Activated T-cell treated with anti-CD3 and anti-CD28 coated beads, Interleukin-2, amount 50 U/mL, for 1 hour (primary cell): ENCODE measurements at regions not wholly inside any gene's neighbourhood (a gene's known extent, or its start where the extent isn't known, plus 50 kb on each side); places are given as distances from the start of the nearest gene placed in this dataset.

ENCODE experiments used
- DNase-seq: peaks from one replicate; pipeline ENCODE4 v3.0.0-alpha.2; 2020

DNA sequence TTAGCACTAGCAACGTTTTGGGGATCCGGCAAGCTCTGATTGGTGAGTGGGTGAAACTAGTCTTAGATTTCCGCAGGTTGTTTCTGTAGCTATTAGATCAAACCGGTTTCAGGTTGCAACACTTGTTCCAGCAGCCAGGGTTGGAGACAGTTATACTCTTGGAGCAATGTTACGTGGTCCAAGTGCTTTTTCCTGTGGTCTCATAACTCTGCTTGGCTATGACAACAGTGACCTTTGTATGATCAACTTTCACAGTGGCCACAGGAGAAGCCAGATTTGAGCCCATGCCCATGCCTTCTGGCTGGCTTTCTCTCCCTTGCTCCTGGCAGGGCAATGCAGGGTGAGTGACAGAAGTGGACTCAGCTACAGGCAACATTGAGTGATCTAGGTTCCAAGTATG is 84.5 kb upstream of the TAF1B start:
- no peak for DNase-seq

DNA sequence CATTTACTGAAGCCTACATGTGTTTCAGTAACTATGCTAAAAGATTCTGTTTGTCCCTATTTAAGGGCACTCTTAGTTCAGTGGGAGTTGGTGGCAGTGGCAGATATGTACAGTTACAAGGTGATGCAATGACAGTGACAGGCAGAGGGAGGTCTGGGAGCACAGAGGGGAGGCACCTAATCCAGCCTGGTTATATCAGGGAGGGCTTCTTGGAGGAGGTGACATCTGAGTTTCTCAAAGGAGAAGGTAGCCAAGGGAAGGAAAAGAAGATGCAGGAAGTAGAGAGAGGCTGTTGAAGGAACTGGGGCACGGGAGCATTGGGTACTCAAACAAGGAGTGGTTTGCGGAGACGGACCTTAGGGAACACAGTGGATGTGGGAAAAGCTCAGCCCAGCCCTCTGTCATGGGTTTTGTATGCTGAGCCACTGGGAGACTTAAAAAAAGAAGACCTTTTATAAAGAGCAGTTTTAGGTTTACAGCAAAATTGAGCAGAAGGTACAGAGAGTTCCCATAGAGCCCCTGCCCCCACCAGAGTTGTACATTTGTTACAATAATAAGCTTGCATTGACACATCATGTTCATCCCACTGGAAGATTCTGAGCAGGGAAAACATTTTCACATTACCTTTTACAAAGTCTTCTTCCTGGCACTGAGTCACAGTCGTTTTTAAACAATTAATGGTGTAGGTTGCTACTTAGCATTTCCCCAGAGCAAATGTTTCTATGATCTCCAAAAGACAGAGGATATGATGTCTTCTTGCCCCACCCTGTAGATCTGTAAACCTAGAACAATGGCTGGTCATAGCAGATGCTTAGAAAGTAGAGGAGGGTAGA is 83.0 kb upstream of the TAF1B start:
- DNase-seq, result no peak

DNA sequence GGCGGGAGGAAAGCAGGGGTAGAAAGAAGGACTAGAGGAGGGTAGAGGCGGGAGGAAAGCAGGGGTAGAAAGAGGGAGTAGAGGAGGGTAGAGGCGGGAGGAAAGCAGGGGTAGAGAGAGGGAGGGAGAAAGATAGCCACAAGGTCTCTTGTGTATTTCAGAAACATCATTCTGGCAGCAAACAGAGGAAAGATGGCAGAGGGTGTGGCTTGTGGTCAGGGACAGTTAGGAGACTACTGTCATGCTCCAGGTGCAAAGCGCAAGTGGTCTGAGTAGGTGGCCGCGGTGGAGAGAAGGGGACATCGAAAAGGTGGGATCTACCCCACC is 82.4 kb upstream of the TAF1B start:
- DNase-seq, result no peak

DNA sequence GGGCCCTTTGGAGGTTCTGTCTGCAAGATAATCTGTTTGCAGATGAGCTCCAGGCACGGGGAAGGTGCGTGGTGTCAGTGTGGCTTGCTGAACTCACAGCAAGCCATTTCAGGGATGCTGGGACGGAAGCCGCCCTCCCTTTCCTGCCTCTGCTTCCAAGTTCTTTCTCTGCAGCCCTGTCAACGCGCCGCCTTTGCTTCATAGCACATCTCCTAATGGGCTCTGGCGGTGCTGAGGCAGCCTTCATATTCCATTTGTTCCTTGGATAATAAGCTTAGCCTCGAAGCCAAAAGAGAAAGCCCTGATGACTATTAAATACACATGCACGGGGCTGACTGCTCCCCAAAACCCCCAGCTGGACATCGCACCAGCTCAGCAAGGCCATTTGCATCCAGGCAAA is 81.7 kb upstream of the TAF1B start:
- DNase-seq, result no peak

DNA sequence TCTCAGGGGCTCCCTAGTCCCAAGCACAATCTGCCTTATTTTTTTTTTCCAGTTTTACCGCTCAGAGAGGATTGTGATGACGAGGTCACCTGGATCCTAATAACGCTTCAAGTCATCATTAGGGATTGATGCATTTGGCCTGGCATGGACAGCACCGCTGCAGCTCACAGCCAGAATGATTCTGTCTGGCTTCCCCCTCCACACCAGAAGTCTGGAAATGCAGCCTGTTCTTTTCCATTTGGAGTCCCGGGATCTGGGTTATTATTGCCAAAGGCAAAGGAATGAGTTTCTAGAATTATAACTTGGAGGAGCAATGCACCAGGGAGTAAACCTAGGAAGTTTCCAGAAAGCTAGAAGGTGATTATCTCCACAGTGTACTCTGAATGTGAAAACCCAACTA is 81.1 kb upstream of the TAF1B start:
- no peak for DNase-seq

DNA sequence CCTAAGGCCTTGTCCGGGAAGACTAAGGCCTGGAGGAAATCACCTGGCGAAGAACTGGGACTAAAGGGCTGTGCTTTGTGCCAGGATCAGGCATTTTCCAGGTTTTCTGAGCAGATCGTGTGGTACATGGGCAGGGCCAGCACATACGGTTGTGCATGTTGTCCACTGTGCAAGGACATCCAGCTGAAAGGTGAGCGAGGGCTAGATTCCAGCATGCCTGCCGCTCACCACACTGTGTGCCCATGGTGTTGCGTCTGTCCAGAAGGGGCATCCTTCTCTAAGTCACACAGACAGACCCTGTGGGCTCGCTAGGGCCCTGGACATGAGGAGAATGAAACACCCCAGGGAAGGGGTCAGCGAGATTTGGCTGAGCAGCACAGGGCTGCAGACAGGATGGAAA is 80.3 kb upstream of the TAF1B start:
- DNase-seq, result no peak

DNA sequence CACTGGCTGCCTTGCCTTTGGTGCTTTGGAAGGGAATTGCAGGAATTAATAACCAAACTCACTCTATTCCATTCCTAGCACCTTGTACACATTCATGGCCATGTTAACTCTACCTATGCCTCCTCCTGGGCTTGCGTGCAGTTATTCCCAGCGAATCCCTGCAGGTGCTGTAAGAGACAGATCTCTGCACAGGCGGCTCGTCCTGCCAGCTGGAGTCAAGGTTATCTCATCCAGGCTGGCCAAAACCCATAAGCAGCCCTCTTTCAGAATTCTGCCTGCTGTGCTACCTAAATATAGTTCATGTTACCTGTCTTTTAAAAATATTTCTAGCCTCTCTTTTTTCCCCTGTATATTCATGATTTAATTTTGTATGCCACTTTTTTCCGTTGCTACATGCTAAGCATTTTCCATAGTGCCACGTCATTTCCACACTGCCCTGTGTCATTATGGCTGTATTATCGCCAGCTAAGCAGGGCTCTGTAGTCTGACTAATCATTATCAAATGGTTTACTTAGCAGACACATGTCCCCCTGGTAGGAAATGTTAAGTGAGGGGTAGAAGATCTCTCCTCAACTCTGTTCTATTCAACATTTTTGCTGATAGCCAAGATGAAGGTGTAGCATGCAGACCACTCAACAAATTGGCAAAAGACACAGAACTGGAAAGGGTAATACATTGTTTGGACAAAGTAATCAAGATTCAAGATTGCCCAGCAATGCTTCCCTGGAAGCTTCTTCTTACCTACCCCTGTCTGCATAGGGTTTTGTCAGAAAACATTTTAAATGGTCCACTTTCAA is 79.7 kb upstream of the TAF1B start:
- no peak for DNase-seq

DNA sequence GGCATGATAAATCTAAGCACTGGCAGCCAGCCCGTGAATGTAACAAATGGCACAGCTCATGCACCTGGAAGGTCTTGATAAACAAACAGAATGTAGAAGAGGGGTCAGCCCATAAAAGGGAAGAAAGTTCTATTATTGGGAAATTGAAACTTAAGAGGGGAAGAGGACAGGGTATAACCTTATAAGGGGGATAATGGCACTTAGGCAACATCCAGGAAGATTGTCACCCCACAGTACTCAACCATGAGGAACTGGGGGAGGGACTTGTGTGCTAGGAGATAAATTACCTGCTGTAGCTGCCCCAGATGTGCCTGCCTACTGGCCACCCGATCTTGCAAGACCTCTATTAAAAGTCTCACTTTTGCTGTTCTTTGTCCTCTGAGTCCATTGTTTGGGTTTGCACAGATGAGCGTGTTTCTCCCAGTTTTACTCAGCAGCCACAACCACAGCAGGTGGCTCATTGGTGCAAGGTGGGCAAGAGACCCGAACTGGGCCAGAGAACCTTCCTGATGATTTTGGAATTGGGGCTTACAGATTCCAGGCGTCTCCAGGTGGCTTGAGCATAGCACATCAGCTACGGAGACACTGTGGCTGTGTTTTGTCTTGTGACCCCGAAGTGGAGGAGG is 79.0 kb upstream of the TAF1B start:
- DNase-seq, result no peak

DNA sequence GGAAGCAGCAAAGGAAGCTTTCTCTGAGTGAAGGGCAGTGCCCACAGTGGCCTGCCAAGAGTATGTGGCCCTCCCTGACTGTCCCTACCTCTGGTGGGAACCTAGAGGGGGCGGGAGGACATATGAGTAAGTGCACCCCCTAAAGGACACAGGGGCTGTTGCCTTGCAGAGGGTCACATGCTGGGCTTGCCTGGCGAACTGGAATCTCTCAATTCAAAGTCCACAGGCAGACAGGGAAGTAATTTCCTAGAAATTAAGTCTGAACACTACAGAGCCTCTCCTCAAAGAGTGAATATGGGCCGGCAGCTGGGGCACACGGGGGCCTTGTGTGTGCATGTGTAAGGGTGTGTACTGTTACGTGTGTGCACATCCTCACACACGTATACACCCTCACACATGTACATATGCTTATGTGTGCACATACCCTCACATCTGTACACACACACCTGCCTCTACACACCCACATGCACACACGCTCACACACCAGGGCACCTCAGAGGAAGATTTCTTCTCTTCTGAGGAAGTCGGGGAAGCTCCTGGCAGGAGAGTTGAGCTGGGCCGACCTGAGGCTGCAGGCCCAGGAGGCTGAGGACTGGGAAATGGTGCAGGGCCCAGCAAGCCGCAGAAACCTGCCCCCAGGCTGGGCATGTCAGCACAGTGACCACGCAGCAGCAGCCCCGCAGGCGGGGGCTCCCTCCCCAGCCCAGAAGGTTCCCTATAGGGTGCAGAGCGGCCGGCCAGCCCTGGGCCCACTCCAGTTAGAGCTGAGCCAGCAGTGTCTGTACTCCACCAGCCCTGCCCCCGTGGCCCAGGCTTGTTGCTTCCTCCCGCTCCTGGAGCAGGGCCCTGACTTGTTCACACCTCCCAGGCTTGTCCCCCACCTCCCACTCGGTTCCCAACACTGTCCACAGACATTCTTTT is 77.4 kb upstream of the TAF1B start:
- DNase-seq, result no peak

DNA sequence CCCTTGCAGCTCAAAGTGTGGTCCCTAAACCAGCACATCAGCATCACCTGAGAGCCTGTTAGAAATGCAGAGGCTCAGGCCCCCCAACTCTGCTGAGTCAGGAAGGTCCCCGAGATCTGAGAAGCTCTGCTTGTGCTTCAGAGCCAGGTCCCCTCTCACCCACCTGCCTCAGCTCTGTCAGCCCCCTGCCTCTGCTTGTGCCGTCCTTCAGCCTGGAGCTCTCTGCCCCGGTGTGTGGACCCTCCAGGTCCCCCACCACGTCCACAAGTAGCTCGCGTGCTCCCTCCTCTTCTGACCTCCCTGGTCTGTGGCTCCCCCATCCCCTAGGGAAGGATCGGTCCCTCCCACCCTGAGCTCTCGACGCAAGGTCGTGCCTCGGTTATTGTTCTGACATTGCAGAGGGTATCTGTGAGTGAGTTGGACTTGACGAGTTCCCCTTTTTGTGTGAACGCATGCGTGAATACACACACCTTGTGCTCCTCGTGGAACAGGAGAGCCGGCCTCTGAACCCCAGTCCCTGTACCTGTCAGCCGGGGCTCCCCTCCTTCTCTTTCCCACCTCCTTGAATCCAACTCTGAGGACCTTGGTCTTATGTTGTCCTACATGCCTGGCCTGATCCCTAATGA is 75.5 kb upstream of the TAF1B start:
- no peak for DNase-seq

DNA sequence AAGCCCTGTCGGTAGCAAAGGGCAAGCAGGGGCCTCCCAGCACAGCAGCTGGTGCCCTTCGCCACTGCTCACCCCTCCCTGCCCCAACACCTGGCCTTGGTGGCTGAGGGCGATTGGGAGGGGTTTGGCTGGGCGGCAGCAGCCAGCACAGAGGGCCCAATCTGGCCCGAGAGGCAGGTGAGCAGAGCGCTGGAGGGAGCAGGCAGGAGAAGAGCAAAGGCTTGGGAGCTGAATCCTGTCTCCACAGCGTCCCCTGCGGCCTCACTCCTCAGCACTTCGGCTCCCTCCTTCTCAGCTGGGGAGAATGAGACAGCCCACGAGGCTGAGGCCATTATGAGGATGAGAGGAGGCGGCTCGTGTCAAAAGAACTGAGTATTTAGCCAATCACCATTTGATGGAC is 74.9 kb upstream of the TAF1B start:
- no peak for DNase-seq

DNA sequence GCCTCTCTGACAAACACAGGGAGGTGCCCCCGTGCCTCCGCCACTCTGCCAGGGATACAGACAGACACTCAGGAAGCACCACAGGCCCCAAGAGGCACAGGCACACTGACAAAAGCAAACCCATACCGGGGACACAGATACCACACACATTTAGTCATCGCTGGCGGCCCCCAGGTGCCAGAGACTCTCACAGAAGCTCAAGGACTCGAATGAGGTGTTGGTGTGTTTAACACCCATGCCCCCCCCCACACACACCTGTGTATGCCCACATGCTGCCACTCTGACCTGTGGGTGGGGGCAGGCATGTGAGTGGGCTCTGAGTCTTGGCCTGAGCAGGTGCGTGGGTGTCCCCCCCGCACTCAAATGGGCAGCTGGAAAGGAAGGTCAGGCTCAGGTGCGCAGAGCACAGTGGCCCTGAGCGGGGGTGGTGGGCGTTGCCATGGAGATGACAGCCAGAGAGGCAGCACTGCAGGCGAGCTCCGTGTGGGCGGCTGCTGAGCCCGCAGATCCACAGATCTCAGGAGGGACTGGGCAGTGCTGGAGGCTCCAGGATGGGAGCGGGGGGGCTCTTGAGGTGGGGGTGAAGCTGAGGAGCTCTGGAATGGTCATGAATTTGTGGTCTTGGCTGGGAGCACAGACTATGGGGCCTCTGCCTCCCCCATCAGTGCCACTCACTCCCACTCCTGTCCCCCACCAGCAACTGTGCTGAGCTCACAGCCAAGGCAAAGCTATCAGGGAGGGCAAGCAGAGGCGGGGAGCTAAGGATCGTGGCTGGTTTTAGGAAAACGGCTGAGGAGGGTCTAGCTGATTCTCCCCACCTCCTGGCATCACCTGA is 73.9 kb upstream of the TAF1B start:
- DNase-seq, result no peak

DNA sequence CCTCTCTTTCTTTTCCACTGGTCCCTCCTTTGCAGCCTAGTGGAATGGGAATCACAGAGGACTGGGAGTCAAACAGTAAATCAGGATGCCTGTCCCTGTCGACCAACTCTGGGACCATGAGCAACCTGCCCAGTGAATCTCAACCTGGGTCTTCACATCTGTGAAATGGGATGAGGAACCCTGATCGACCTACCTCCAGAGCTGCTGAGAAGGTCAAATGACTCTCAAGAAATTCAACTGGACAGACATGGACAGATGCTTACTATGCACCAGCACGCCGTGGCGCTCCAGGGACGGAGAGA is 73.3 kb upstream of the TAF1B start:
- no peak for DNase-seq

DNA sequence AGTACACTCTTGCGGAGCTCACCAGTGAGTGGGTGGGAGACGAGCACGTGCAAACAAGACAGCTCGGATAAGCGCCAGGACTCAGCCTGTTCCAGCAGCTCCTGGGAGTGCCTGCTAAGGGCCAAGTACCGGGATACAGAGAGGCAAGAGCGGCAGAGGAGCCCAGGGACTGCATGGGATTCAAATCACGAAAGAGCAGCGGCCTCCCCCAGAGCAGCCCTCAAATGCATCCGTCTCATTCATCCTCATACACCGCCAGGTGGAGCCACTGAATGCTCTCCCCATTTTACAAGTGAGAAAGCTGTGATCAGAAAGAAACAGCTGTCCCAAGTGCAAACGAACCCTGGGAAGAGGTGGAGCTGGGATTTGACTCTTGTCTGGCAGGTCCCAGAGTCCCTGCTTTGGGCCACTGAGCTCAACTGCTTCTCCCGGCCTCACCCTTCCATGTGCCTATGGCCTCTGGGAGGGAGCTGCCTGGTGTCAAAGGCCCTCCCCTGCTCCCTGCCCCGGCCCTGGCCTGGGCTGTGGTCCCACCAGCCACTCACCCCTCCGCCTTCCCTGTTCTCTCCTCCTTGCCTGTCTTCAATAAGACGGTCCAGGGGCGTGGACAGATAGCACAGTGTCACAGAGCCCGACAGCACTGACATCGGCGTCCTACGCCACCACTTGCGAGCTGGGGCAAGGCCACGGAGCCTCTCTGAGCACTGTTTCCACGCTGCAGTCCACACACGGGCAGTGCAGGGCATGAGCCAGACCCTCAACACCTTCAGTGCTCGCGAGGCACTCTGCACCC is 72.8 kb upstream of the TAF1B start:
- DNase-seq, result peak; percentile 59

DNA sequence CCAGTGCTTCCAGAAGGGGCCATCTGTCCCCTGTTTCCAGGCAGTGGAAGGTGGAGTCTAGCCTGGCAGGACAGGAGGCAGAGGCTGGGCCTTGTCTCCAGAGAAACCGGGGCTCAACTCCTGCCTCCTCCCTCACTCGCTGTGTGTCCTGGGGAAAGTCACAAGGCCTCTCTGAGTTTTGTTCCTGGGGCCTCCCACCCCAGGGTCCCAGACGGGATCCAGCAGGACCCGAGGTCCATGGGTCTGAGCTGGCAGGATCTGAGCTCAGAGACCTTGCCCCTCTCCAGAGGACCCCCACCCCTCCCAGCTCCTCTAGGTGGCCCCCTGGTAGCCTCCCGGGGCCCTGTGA is 72.2 kb upstream of the TAF1B start:
- no peak for DNase-seq

DNA sequence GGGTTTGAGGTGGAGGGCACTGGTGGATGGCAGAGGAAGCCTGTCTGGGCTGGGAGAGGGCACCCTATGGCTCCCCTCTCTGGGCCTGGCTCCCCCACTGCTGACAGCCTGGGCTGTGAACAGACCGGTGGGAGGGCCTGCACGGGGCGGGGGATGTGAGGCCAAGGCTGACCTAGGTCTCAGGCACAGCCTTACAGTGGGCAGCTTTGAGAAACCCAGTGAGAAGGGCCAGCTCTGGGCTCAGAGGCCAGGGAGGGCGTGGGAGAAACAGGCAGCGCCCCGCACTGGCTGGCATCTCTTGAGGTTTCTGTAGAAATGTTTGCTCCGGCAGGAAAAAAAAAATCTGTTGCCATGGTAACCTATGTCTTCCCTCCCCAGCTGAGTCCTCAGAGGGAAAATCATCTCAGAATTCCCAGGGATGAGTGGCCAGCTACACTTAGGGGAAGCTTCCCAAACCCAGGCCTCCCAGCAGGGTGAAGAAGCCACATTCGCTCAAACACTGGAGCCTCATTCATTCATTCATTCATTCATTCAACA is 71.7 kb upstream of the TAF1B start:
- DNase-seq, result no peak

DNA sequence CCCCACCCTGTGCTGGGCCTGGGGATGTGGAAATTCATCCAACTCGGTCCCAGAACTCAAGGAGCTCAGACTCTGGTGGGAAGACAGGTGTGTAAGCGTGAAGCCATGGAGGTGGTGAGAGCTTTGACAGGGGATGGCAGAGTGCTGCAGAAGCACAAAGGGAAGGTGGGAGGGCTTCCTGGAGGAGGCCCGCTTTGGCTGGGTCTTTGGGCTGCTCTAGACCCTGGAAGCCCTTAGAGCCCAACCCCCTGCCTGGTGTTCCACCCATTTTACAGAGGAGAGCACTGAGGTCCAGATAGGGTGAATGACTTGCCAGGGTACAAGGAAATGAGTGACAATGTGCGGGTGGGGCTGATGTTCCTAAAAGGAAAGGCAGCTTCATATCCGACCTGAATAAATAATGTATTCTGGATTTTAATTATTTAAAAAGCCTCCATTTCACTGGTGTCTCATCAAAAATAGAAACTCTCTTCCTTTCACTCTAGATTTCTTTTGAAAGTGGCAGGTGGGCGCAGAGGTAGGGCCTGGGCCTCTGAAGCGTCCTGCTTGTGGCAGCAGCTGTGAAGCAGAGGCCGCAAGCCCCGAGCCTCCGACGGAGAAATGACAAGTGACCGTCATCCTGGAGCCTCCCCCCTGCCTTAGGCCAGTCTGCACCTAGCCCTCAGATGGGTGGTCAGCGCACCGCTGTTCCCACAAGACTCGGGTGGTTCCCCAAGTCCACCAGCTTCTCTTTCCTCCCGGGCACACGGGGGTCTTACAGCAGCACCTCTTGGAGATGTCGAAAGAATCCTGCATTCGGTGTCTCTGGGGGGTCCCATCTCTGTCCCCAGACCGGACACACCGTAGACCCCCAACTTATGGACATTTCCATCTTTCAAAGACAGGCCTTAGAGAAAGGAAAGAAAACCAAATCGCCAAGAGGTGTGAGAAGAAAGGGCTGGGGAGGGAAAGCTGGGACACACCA is 71.0 kb upstream of the TAF1B start:
- DNase-seq, result no peak

DNA sequence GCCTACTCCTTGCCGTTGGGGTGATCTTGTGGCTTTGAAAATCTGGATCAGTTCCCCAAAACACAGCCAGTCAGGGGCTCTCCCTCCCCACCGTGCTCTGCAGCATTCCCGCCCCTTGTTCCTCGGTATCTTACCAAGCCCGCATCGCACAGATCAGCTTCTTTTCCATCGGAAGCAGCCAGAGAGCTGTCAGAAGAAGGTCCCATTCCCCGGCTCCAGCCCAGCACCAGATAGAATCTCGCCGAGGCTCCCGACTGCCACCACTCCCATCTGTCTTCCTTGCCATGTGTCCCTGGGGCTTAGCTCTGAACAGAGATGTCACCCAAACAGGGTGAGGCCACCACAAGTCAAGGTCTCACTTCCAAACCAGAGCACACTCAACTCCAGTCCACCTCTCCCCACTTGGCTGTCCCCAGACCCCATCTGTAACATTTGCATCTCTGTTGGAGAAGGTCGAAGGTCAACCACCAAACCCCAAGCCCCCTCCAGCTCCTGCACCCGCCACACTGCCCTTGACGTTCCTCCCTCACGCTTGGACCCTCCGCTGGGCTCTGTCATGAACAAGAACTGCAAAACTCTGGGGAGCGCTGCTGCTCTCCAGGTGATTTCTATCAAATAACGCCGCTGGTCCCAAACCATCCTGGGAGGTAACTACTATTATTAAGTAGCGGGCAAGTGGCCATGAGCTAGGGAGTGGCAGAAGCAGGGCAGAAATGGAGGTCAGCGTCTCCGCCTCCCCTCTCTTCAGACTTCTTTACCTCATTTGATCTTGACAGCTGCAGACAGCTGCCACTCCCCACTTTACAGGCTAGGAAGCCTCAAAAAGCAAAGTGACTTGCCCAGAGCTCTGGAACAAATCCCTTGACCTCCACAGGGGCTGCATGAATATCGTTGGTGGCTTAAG is 70.0 kb upstream of the TAF1B start:
- no peak for DNase-seq

DNA sequence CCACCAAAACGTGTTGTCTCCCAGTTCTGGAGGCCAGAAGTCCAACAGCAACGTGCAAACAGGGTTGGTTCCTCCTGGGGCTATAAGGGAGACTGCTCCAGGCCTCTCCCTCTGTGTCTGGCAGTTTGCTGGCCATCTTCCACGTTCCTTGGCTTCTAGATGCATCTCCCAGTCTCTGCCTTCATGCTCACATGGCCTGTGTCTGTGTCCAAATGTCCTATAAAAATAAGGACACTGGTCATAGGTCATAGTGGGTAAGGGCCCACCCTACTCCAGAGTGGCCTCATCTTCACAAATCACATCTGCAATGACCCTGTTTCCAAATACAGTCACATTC is 69.4 kb upstream of the TAF1B start:
- DNase-seq, result no peak
